Keratinocyte (primary cell): ENCODE measurements at regions not wholly inside any gene's neighbourhood (a gene's known extent, or its start where the extent isn't known, plus 50 kb on each side); places are given as distances from the start of the nearest gene placed in this dataset.

Experiments used
- DNase-seq: peaks from one replicate; pipeline ENCODE4 v3.0.0-alpha.2; 2011; ENCODE audit warnings: low read depth, missing footprints, low spot score
- FAIRE-seq: peaks from 2 replicates; lab custom pipeline; 2011; peaks lifted over from hg19 to GRCh38; lab: Jason Lieb, UNC
- H2AFZ ChIP-seq: 2 replicates; pipeline ENCODE4 v1.6.0; 2012; ENCODE audit warnings: low read length, control low read depth, inconsistent platforms; ENCODE audit not compliant: control insufficient read depth
- H3K27ac ChIP-seq: 2 replicates; pipeline ENCODE4 v1.5.1; 2011; ENCODE audit warnings: low read length; ENCODE audit not compliant: control insufficient read depth, insufficient read depth
- H3K27me3 ChIP-seq: 3 replicates; pipeline ENCODE4 v1.6.0; 2011; ENCODE audit warnings: low read length; ENCODE audit not compliant: control insufficient read depth, insufficient read depth; ENCODE audit errors: extremely low read depth
- H3K36me3 ChIP-seq, 2 experiments: 2 replicates in 1 of 2; 3 replicates in 1 of 2; pipeline ENCODE4 v1.5.1; 2011; ENCODE audit warnings: low read length in 2 of 2, mild to moderate bottlenecking in 1 of 2; ENCODE audit not compliant: control insufficient read depth in 2 of 2, insufficient read depth in 2 of 2; ENCODE audit errors: extremely low read depth in 1 of 2
- H3K4me1 ChIP-seq: 3 replicates; pipeline ENCODE4 v1.5.1; 2011; ENCODE audit warnings: low read length; ENCODE audit not compliant: control insufficient read depth, insufficient read depth; ENCODE audit errors: extremely low read depth
- H3K4me2 ChIP-seq: 3 replicates; pipeline ENCODE4 v1.6.0; 2011; ENCODE audit warnings: low read depth, low read length; ENCODE audit not compliant: control insufficient read depth, insufficient read depth; ENCODE audit errors: extremely low read depth
- H3K4me3 ChIP-seq, 3 experiments: fragments of 200-600 bp in 1 of 3; sonication (generic) in 1 of 3; 2 replicates in 2 of 3; 3 replicates in 1 of 3; pipeline ENCODE4 v1.5.1; 2011 to 2016; ENCODE audit warnings: low read length in 3 of 3, mild to moderate bottlenecking in 3 of 3, control low read depth in 2 of 3, inconsistent platforms in 1 of 3, low read depth in 1 of 3, mixed read lengths in 1 of 3, mixed run types in 1 of 3, moderate library complexity in 1 of 3; ENCODE audit not compliant: control insufficient read depth in 2 of 3, insufficient read depth in 2 of 3; ENCODE audit errors: extremely low read depth in 1 of 3
- H3K79me2 ChIP-seq: 2 replicates; pipeline ENCODE4 v1.6.0; 2012; ENCODE audit warnings: low read length; ENCODE audit not compliant: control insufficient read depth, insufficient read depth
- H3K9ac ChIP-seq: 3 replicates; pipeline ENCODE4 v1.6.0; 2011; ENCODE audit warnings: low read length; ENCODE audit not compliant: control insufficient read depth, insufficient read depth; ENCODE audit errors: extremely low read depth
- H3K9me1 ChIP-seq: 3 replicates; pipeline ENCODE4 v1.6.0; 2011; ENCODE audit warnings: low read length; ENCODE audit not compliant: control insufficient read depth, insufficient read depth; ENCODE audit errors: extremely low read depth
- H3K9me3 ChIP-seq: 2 replicates; pipeline ENCODE4 v1.5.1; 2012; ENCODE audit warnings: low read depth, low read length; ENCODE audit not compliant: control insufficient read depth
- H4K20me1 ChIP-seq: 3 replicates; pipeline ENCODE4 v1.6.0; 2011; ENCODE audit warnings: low read length; ENCODE audit not compliant: control insufficient read depth, insufficient read depth; ENCODE audit errors: extremely low read depth
- EZH2 ChIP-seq: IDR thresholded peaks from one replicate; pipeline ENCODE4 v1.6.1; 2012; ENCODE audit warnings: inconsistent platforms, mild to moderate bottlenecking, low read length, moderate library complexity
- dilution Hi-C: fragments of 300-500 bp; cut with MboI; formaldehyde crosslinking; loops from one replicate; pipeline ENCODE4 v1.7.0; 2020; ENCODE audit warnings: low sequenced_read_pairs; ENCODE audit not compliant: extremely low pct_ligation_motif_present
- TF ChIP-seq, protein P1 (sequence below), 3 experiments: IDR thresholded peaks in 1 of 3; conservative IDR thresholded peaks in 1 of 3; optimal IDR thresholded peaks in 1 of 3; 2 replicates in 2 of 3; 3 replicates in 1 of 3; pipeline versions ENCODE3 to v1.5.1; 2011; ENCODE audit warnings: low read length in 3 of 3, mild to moderate bottlenecking in 3 of 3, moderate library complexity in 2 of 3, control low read depth in 1 of 3, inconsistent platforms in 1 of 3; ENCODE audit not compliant: insufficient read depth in 2 of 3; ENCODE audit errors: extremely low read depth in 1 of 3

DNA sequence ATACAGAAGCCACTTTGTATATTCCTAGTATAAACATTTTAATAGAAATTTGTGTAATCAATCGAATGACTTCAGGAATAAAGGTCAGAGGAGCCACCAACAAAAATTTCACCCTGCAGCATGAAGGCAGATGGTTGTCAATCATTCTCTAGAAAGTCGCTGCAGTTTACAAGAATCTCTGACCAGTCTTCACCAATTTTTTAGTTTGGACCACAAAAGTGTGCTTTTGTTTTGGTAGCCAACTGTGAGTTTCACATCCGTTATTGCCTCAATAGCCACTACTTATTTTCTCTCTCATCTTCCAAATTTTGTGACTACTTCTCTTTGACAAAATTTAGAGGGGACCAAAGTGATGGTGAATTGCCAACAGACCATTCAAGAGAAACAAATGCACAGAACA lies 1155.6 kb downstream of the AMY1C start:
- Histone ChIP-seq H4K20me1 (no peaks in the 10 kb centered on the region), H3K36me3 (no peaks in the 10 kb centered on the region), H3K79me2 (no peaks in the 10 kb centered on the region), H3K27ac (no peak overlapping the region), H3K9me3 (no peaks in the 10 kb centered on the region), H3K9me1 (no peaks in the 10 kb centered on the region), H3K4me1 (no peaks in the 10 kb centered on the region), H3K4me3 (no peak overlapping the region), H2AFZ (no peak overlapping the region), H3K9ac (no peak overlapping the region), H3K27me3 (no peaks in the 10 kb centered on the region), H3K4me2 (no peak overlapping the region)
- FAIRE-seq (no peak), DNase-seq (no peak)
- dilution Hi-C loops = no loop called here
- no peak for TF ChIP-seq EZH2
- TF ChIP-seq, protein P1, sequence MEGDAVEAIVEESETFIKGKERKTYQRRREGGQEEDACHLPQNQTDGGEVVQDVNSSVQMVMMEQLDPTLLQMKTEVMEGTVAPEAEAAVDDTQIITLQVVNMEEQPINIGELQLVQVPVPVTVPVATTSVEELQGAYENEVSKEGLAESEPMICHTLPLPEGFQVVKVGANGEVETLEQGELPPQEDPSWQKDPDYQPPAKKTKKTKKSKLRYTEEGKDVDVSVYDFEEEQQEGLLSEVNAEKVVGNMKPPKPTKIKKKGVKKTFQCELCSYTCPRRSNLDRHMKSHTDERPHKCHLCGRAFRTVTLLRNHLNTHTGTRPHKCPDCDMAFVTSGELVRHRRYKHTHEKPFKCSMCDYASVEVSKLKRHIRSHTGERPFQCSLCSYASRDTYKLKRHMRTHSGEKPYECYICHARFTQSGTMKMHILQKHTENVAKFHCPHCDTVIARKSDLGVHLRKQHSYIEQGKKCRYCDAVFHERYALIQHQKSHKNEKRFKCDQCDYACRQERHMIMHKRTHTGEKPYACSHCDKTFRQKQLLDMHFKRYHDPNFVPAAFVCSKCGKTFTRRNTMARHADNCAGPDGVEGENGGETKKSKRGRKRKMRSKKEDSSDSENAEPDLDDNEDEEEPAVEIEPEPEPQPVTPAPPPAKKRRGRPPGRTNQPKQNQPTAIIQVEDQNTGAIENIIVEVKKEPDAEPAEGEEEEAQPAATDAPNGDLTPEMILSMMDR (optimal IDR thresholded peaks at IDR 0.05 in 1 of 3, IDR thresholded peaks at IDR 0.05 in 1 of 3, conservative IDR thresholded peaks at IDR 0.05 in 1 of 3; ENCODE audit: extremely low read depth in 1 of 3, insufficient read depth in 2 of 3, low read length in 3 of 3) = no peak

DNA sequence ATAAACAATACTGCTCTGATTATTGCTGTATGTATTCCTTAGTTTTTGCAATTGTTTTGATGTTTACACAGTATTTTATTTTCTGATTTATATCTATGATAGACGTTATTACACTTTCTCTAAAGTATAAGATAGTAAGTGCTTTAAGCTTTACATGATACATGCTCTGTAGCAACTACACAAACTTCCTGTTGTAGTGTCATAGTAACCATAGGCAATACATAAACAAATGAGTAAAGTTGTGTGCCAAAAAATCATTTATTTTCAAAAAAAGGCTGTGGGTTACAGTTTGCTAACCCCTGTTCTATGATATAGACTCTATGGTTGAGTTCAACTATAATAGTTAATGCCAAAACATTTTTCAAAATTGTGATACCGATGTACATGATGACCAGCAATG lies 1156.4 kb downstream of the AMY1C start:
- Histone ChIP-seq H3K4me2 (no peak overlapping the region), H3K36me3 (no peaks in the 10 kb centered on the region), H3K79me2 (no peaks in the 10 kb centered on the region), H3K9me1 (no peaks in the 10 kb centered on the region), H3K9me3 (no peaks in the 10 kb centered on the region), H3K27me3 (no peaks in the 10 kb centered on the region), H3K4me3 (no peak overlapping the region), H3K4me1 (no peaks in the 10 kb centered on the region), H2AFZ (no peak overlapping the region), H3K9ac (no peak overlapping the region), H3K27ac (no peak overlapping the region), H4K20me1 (no peaks in the 10 kb centered on the region)
- TF ChIP-seq, protein P1 (optimal IDR thresholded peaks at IDR 0.05 in 1 of 3, IDR thresholded peaks at IDR 0.05 in 1 of 3, conservative IDR thresholded peaks at IDR 0.05 in 1 of 3; ENCODE audit: extremely low read depth in 1 of 3, insufficient read depth in 2 of 3, low read length in 3 of 3) = no peak
- no peak for TF ChIP-seq EZH2
- FAIRE-seq = no peak
- DNase-seq = no peak
- dilution Hi-C loops = no loop called here
